HCT116 (cell line): ENCODE measurements at regions not wholly inside any gene's neighbourhood (a gene's known extent, or its start where the extent isn't known, plus 50 kb on each side); places are given as distances from the start of the nearest gene placed in this dataset.

ENCODE experiments used
- ATAC-seq: fragments of 200-7000 bp; cut with Tn5 transposase; 2 replicates; pipeline ENCODE4 v1.9.1; 2020; ENCODE audit warnings: mild to moderate bottlenecking, moderate library complexity
- BruUV-seq: library from RNA; stranded (reverse); fragments of 400-500 nt; replicated peaks from 2 replicates; lab custom pipeline; 2021; lab: Mats Ljungman, UMichigan
- CTCF ChIA-PET: fragments of 300-600 bp; sonication (Branson Sonifier 250); formaldehyde crosslinking; loops from one replicate; lab custom pipeline; 2021; ENCODE audit warnings: antibody characterized with exemption; lab: Charles Lee
- POLR2A ChIA-PET: fragments of 300-600, 350-600 bp; sonication (Branson Sonifier 250); formaldehyde crosslinking; loops from one replicate; lab custom pipeline; 2021; ENCODE audit warnings: antibody characterized with exemption; lab: Charles Lee
- RAD21 ChIA-PET, 2 experiments: fragments of 300-600 bp; sonication (Branson Sonifier 250); formaldehyde crosslinking; loops; one replicate each; lab custom pipeline; 2023; ENCODE audit warnings: low total read pairs in 2 of 2; ENCODE audit not compliant: uncharacterized antibody in 2 of 2, unreplicated experiment in 2 of 2, low non-redundant PET in 1 of 2; lab: Charles Lee
- DNase-seq: peaks from one replicate; pipeline ENCODE4 v3.0.0-alpha.2; 2010; ENCODE audit warnings: low read depth, low spot score
- H2AFZ ChIP-seq: fragments of 200-600 bp; shearing (Covaris generic), sonication (generic); 2 replicates; pipeline ENCODE4 v1.6.1; 2017; ENCODE audit warnings: low read depth, mixed run types, mixed read lengths, antibody characterized with exemption, low read length; ENCODE audit not compliant: poor library complexity, severe bottlenecking
- H3K27ac ChIP-seq: 2 replicates; pipeline ENCODE4 v1.5.1; 2012; ENCODE audit warnings: low read depth, low read length
- H3K27me3 ChIP-seq: fragments of 200-600 bp; sonication (generic); 2 replicates; pipeline ENCODE4 v1.6.1; 2016; ENCODE audit warnings: mixed run types, low read length, mixed read lengths; ENCODE audit not compliant: insufficient read depth
- H3K36me3 ChIP-seq, 2 experiments: fragments of 200-500 bp in 1 of 2; fragments of 200-600 bp in 1 of 2; sonication (Bioruptor generic) in 1 of 2; sonication (generic) in 1 of 2; 2 replicates each; pipeline versions ENCODE4 v1.5.1 to v1.6.1; 2014 to 2016; ENCODE audit warnings: low read length in 2 of 2, inconsistent platforms in 1 of 2, mixed read lengths in 1 of 2, mixed run types in 1 of 2; ENCODE audit not compliant: insufficient read depth in 2 of 2, control insufficient read depth in 1 of 2
- H3K4me1 ChIP-seq, 2 experiments: fragments of 200-600 bp in 1 of 2; sonication (generic) in 1 of 2; 2 replicates each; pipeline versions ENCODE4 v1.5.1 to v1.6.1; 2012 to 2017; ENCODE audit warnings: low read length in 2 of 2, inconsistent platforms in 1 of 2, mild to moderate bottlenecking in 1 of 2, mixed read lengths in 1 of 2, mixed run types in 1 of 2, moderate library complexity in 1 of 2; ENCODE audit not compliant: insufficient read depth in 2 of 2, control insufficient read depth in 1 of 2
- H3K4me2 ChIP-seq: fragments of 200-600 bp; sonication (generic); 2 replicates; pipeline ENCODE4 v1.6.1; 2017; ENCODE audit warnings: mixed run types, low read length, mixed read lengths
- H3K4me3 ChIP-seq, 2 experiments: fragments of 200-600 bp in 1 of 2; sonication (generic) in 1 of 2; replicated peaks in 1 of 2; 2 replicates each; pipeline ENCODE4 v1.5.1; 2011 to 2016; ENCODE audit warnings: low read length in 2 of 2, control low read depth in 1 of 2, low read depth in 1 of 2, mild to moderate bottlenecking in 1 of 2, mixed read lengths in 1 of 2, mixed run types in 1 of 2
- H3K79me2 ChIP-seq: fragments of 200-600 bp; sonication (generic); 2 replicates; pipeline ENCODE4 v1.6.1; 2017; ENCODE audit warnings: mild to moderate bottlenecking, mixed run types, low read length, moderate library complexity, mixed read lengths; ENCODE audit not compliant: insufficient read depth
- H3K9ac ChIP-seq: fragments of 200-600 bp; sonication (generic); 2 replicates; pipeline ENCODE4 v1.6.1; 2016; ENCODE audit warnings: low read length, mixed read lengths
- H3K9me2 ChIP-seq: fragments of 200-600 bp; sonication (generic), shearing (Covaris generic); 2 replicates; pipeline ENCODE4 v1.6.1; 2017; ENCODE audit warnings: mixed run types, mild to moderate bottlenecking, moderate library complexity; ENCODE audit not compliant: insufficient read depth
- H3K9me3 ChIP-seq, 2 experiments: fragments of 200-500 bp in 1 of 2; fragments of 200-600 bp in 1 of 2; sonication (Bioruptor generic) in 1 of 2; sonication (generic) in 1 of 2; 2 replicates each; pipeline ENCODE4 v1.6.1; 2014 to 2017; ENCODE audit warnings: low read length in 2 of 2, mixed read lengths in 2 of 2, inconsistent platforms in 1 of 2, low read depth in 1 of 2, mild to moderate bottlenecking in 1 of 2, mixed run types in 1 of 2, moderate library complexity in 1 of 2; ENCODE audit not compliant: control insufficient read depth in 1 of 2, insufficient read depth in 1 of 2
- H4K20me1 ChIP-seq: fragments of 200-600 bp; sonication (generic), shearing (Covaris generic); 2 replicates; pipeline ENCODE4 v1.6.1; 2017; ENCODE audit warnings: mixed run types, mild to moderate bottlenecking, moderate library complexity; ENCODE audit not compliant: insufficient read depth
- ATF3 ChIP-seq: IDR thresholded peaks from 2 replicates; pipeline ENCODE4 v1.6.1; 2012
- CEBPB ChIP-seq: IDR thresholded peaks from 2 replicates; pipeline ENCODE4 v1.6.1; 2012; ENCODE audit warnings: low read depth
- CTCF ChIP-seq, 3 experiments: fragments of 200-600 bp in 1 of 3; sonication (generic) in 1 of 3; IDR thresholded peaks in 2 of 3; conservative IDR thresholded peaks in 1 of 3; 2 replicates each; pipeline ENCODE4 v1.5.1; 2012 to 2017; ENCODE audit warnings: low read depth in 2 of 3, low read length in 2 of 3, antibody characterized with exemption in 1 of 3, borderline replicate concordance in 1 of 3, control low read depth in 1 of 3, mild to moderate bottlenecking in 1 of 3, mixed read lengths in 1 of 3, mixed run types in 1 of 3, moderate library complexity in 1 of 3; ENCODE audit not compliant: insufficient read depth in 1 of 3
- EGR1 ChIP-seq: IDR thresholded peaks from 2 replicates; pipeline ENCODE4 v1.6.1; 2012; ENCODE audit warnings: low read depth
- EZH2 ChIP-seq: fragments of 200-600 bp; sonication (generic); IDR thresholded peaks from 2 replicates; pipeline ENCODE4 v1.6.1; 2017; ENCODE audit warnings: antibody characterized with exemption, mixed run types
- EZH2phosphoT487 ChIP-seq: fragments of 200-600 bp; IDR thresholded peaks from 2 replicates; pipeline ENCODE4 v1.6.1; 2018; ENCODE audit warnings: antibody characterized with exemption, borderline replicate concordance
- FOSL1 ChIP-seq: IDR thresholded peaks from 2 replicates; pipeline ENCODE4 v1.6.1; 2012; ENCODE audit warnings: low read depth
- RAD21 ChIP-seq: IDR thresholded peaks from 2 replicates; pipeline ENCODE4 v1.6.1; 2012; ENCODE audit warnings: low read depth, mild to moderate bottlenecking
- REST ChIP-seq: IDR thresholded peaks from 2 replicates; pipeline ENCODE4 v1.6.1; 2012; ENCODE audit warnings: low read depth
- SP1 ChIP-seq: IDR thresholded peaks from 2 replicates; pipeline ENCODE4 v1.6.1; 2012; ENCODE audit warnings: low read depth
- TCF7L2 ChIP-seq: IDR thresholded peaks from 2 replicates; pipeline ENCODE4 v1.7.0; 2011; ENCODE audit warnings: borderline replicate concordance, inconsistent platforms; ENCODE audit not compliant: insufficient read depth, insufficient read length; ENCODE audit errors: extremely low read depth
- ZFX ChIP-seq: fragments of 450-650 bp; IDR thresholded peaks from 2 replicates; pipeline ENCODE4 v1.6.1; 2017
- ZNF274 ChIP-seq: fragments of 200-500 bp; sonication (Bioruptor generic); IDR thresholded peaks from 2 replicates; pipeline ENCODE4 v1.6.1; 2014; ENCODE audit warnings: mild to moderate bottlenecking, low read depth, low read length, inconsistent platforms
- intact Hi-C: fragments of 100-400 bp; cut with micrococcal nuclease; formaldehyde crosslinking; loops from 2 replicates; pipeline ENCODE4 v1.10.0; 2022
- TF ChIP-seq, protein P1 (sequence below): IDR thresholded peaks from 2 replicates; pipeline ENCODE4 v1.6.1; 2011; ENCODE audit warnings: mild to moderate bottlenecking, low read length, moderate library complexity; ENCODE audit not compliant: insufficient replicate concordance; ENCODE audit errors: extremely low read depth
- TF ChIP-seq, protein P2 (sequence below): IDR thresholded peaks from 2 replicates; pipeline ENCODE4 v1.6.1; 2012

DNA sequence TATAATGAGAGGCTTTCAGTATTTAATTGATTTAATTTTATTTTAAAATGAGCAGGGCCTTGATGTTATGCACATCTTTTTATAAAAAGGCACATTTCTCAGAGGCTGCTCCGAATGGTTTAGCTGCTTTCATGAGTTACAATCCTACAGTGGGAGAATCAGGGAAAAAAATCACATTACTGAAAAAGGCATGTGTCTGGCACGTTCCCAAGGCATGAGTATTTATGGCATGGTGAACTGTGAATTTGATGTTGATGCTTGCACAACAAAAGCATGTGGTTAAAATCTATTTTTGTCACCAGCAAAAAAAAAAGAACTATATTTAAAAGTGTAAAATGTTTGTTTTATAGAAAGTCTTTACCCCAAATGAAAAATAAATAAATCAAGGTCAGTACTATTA is 485.2 kb upstream of the ROBO2 start:
- Histone ChIP-seq H3K79me2 (no peaks in the 10 kb centered on the region), H3K4me3 (no peak overlapping the region), H3K27me3 (no peaks in the 10 kb centered on the region), H4K20me1 (no peaks in the 10 kb centered on the region), H3K36me3 (no peaks in the 10 kb centered on the region), H3K9me3 (peaks cover 7 to 14% of the 10 kb centered on the region in 2 experiments; a peak in 2 of 4 replicates), H3K27ac (no peak overlapping the region), H3K4me1 (no peaks in the 10 kb centered on the region), H2AFZ (no peak overlapping the region), H3K9ac (no peak overlapping the region), H3K4me2 (no peak overlapping the region), H3K9me2 (no peaks in the 10 kb centered on the region)
- TF ChIP-seq, protein P1, sequence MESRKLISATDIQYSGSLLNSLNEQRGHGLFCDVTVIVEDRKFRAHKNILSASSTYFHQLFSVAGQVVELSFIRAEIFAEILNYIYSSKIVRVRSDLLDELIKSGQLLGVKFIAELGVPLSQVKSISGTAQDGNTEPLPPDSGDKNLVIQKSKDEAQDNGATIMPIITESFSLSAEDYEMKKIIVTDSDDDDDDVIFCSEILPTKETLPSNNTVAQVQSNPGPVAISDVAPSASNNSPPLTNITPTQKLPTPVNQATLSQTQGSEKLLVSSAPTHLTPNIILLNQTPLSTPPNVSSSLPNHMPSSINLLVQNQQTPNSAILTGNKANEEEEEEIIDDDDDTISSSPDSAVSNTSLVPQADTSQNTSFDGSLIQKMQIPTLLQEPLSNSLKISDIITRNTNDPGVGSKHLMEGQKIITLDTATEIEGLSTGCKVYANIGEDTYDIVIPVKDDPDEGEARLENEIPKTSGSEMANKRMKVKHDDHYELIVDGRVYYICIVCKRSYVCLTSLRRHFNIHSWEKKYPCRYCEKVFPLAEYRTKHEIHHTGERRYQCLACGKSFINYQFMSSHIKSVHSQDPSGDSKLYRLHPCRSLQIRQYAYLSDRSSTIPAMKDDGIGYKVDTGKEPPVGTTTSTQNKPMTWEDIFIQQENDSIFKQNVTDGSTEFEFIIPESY = no peak
- TF ChIP-seq FOSL1 = no peak
- no peak for TF ChIP-seq CEBPB
- TF ChIP-seq EZH2phosphoT487 = no peak
- no peak for TF ChIP-seq SP1
- TF ChIP-seq ATF3 = no peak
- no peak for TF ChIP-seq EZH2
- no peak for TF ChIP-seq REST
- TF ChIP-seq ZFX = no peak
- TF ChIP-seq EGR1 = no peak
- TF ChIP-seq, protein P2, sequence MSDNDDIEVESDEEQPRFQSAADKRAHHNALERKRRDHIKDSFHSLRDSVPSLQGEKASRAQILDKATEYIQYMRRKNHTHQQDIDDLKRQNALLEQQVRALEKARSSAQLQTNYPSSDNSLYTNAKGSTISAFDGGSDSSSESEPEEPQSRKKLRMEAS = no peak
- no peak for TF ChIP-seq CTCF (IDR thresholded peaks at IDR 0.05 in 2 of 3, conservative IDR thresholded peaks at IDR 0.05 in 1 of 3; ENCODE audit: borderline replicate concordance in 1 of 3, insufficient read depth in 1 of 3, low read depth in 2 of 3, low read length in 2 of 3)
- TF ChIP-seq ZNF274 = no peak
- TF ChIP-seq RAD21 = no peak
- no peak for TF ChIP-seq TCF7L2
- DNase-seq (no peak), ATAC-seq (no peak)
- intact Hi-C loops = no loop called here
- ChIA-PET RAD21 (no interaction called here), CTCF (no interaction called here), POLR2A (no interaction called here)
- BruUV-seq = no TSS peak
